ENCODE measurements at regions not wholly inside any gene's neighbourhood (a gene's known extent, or its start where the extent isn't known, plus 50 kb on each side); places are given as distances from the start of the nearest gene placed in this dataset.
"Not testable (repeated sequence)": the region's sequence is repeated elsewhere in the genome, so short reads cannot be mapped to it uniquely, and the experiment has no call there.

DNA sequence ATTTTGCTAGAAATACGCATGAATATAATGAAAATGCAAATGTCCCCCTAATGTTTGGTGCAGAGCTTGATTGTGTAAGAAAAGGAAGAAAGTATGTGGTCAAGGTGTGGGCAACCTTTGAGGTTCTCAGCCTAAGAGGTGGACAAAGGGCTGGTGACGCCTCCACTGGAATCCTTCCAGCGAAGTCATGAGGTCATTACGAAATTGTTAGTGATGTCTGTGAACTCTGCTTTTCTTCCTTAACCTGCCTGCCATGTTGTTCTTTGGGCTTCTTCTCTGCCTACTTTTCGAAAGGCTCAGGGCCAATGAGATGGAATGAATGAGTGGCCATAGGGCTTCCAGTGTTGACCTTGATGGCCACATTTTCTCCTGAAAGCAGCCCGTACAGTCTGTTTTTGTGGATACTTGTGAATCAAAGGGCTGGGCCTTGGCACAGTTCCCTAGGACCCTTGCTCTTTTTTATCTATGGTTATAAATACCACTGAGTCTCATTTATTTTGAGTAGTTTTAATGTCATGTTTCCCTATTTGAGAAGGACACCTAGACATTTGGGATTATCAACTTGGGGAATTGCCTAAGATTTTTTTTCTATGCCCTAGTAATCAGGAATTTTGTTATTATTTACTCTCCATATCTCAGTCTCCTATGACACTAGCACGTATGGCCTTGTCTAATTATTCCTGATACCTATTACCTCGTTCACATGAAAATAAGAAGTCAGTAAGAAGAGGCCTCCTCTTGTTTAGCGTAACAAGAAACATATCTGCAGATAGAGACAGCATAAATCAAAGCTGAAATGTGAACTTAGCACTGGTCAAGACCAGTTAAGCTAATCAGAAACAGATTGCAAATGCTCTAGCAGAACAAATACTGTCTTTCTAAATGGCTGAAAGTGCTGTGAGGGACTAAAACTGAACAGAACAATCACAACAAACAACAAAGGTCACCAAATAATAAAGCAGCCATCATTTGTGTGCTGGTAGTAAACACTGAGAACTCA, 334.6 kb downstream of the BCL2L11 start:
- DNase-seq; H3K79me1 ChIP-seq (ENCODE audit: low read length): not testable (repeated sequence)
- no CpG with 5 or more reads among the region's 9 CpGs for WGBS (ENCODE audit: extremely low coverage, insufficient coverage, low lambda C conversion rate)

DNA sequence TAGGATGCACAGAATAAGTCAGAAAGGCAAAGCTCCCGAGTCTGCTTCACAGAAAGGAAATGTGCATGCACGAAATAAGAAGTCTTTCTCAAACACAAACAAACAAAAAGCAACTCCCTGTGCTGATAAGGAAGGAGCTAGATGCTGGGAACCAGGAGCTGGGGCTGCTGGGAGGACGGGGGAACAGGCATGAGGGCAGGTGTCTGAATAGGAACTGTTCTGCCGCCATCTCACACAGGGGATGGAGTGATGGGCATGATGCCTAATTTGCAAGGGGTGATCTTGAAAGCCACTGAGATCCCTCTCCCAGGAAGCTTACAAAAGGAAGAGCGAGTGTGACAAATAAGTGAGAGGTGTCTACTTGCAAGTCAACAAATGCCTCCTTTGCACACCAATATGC, 336.5 kb downstream of the BCL2L11 start:
- no CpG with 5 or more reads among the region's 5 CpGs for WGBS (ENCODE audit: extremely low coverage, insufficient coverage, low lambda C conversion rate)
- H3K36me3 ChIP-seq (ENCODE audit: control insufficient read depth, insufficient read depth, low read length), result not testable (repeated sequence)

More for the DNA sequence above, 334.6 kb downstream of the BCL2L11 start:
- not testable (repeated sequence) for H3K4ac ChIP-seq (ENCODE audit: low read depth, low read length); H4K5ac ChIP-seq (ENCODE audit: low read length); H3K4me2 ChIP-seq (ENCODE audit: low read length); H3K4me3 ChIP-seq (ENCODE audit: low read length); H3K23ac ChIP-seq (ENCODE audit: low read length); H3K79me2 ChIP-seq (ENCODE audit: control insufficient read depth, insufficient read depth, low read length); H2BK120ac ChIP-seq (ENCODE audit: low read depth, low read length); H2AK5ac ChIP-seq (ENCODE audit: low read length); H2BK5ac ChIP-seq (ENCODE audit: low read length); H3K4me1 ChIP-seq (ENCODE audit: control insufficient read depth, low read depth, low read length); H3K56ac ChIP-seq (ENCODE audit: low read length); H2BK15ac ChIP-seq (replicated peaks; ENCODE audit: low read depth); H3K18ac ChIP-seq (ENCODE audit: low read length); H3K9ac ChIP-seq (ENCODE audit: low read length); H3K36me3 ChIP-seq (ENCODE audit: control insufficient read depth, insufficient read depth, low read length); H4K8ac ChIP-seq (ENCODE audit: low read depth, low read length); H3K27me3 ChIP-seq (ENCODE audit: insufficient read depth, low read length, poor library complexity); H3K27ac ChIP-seq (ENCODE audit: low read depth, low read length)

DNA sequence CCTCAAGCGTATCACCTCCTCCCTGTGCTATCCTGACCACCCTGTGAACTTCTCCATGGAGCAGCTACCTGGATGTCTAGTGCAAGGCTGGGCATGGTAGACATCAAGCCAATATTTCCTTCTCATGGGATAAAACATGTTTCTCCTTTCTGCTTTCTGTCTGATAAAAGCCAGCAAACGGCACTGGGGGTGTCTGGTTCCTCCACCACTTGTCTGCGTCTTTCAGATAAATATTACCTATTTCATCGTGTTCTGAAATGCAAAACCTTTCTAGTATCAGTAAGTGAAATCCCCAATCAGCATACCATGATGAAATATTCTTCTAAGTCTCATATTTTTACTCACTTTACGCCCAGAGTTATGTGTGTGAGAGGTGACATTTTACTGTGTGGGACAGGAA, 340.2 kb downstream of the BCL2L11 start:
- H2AK5ac ChIP-seq (ENCODE audit: low read length); H2BK5ac ChIP-seq (ENCODE audit: low read length); H3K4me1 ChIP-seq (ENCODE audit: control insufficient read depth, low read depth, low read length); H3K18ac ChIP-seq (ENCODE audit: low read length); H2BK15ac ChIP-seq (replicated peaks; ENCODE audit: low read depth); H3K27me3 ChIP-seq (ENCODE audit: insufficient read depth, low read length, poor library complexity); H3K27ac ChIP-seq (ENCODE audit: low read depth, low read length); H3K4me3 ChIP-seq (ENCODE audit: low read length); H4K5ac ChIP-seq (ENCODE audit: low read length); DNase-seq; H3K4me2 ChIP-seq (ENCODE audit: low read length); H4K8ac ChIP-seq (ENCODE audit: low read depth, low read length); H2BK120ac ChIP-seq (ENCODE audit: low read depth, low read length); H3K79me1 ChIP-seq (ENCODE audit: low read length); H3K9ac ChIP-seq (ENCODE audit: low read length); H3K4ac ChIP-seq (ENCODE audit: low read depth, low read length); H3K56ac ChIP-seq (ENCODE audit: low read length); H3K79me2 ChIP-seq (ENCODE audit: control insufficient read depth, insufficient read depth, low read length); H3K23ac ChIP-seq (ENCODE audit: low read length); H3K36me3 ChIP-seq (ENCODE audit: control insufficient read depth, insufficient read depth, low read length): not testable (repeated sequence)
- no CpG with 5 or more reads among the region's 5 CpGs for WGBS (ENCODE audit: extremely low coverage, insufficient coverage, low lambda C conversion rate)

More for the DNA sequence above, 336.5 kb downstream of the BCL2L11 start:
- not testable (repeated sequence) for H4K8ac ChIP-seq (ENCODE audit: low read depth, low read length); H3K4me3 ChIP-seq (ENCODE audit: low read length); H2BK120ac ChIP-seq (ENCODE audit: low read depth, low read length); H3K4me2 ChIP-seq (ENCODE audit: low read length); H3K23ac ChIP-seq (ENCODE audit: low read length); H3K79me2 ChIP-seq (ENCODE audit: control insufficient read depth, insufficient read depth, low read length); H4K5ac ChIP-seq (ENCODE audit: low read length); H3K79me1 ChIP-seq (ENCODE audit: low read length); H2BK15ac ChIP-seq (replicated peaks; ENCODE audit: low read depth); H3K4ac ChIP-seq (ENCODE audit: low read depth, low read length); H3K27me3 ChIP-seq (ENCODE audit: insufficient read depth, low read length, poor library complexity); H3K18ac ChIP-seq (ENCODE audit: low read length); H3K4me1 ChIP-seq (ENCODE audit: control insufficient read depth, low read depth, low read length); DNase-seq; H3K27ac ChIP-seq (ENCODE audit: low read depth, low read length); H3K56ac ChIP-seq (ENCODE audit: low read length); H2BK5ac ChIP-seq (ENCODE audit: low read length); H2AK5ac ChIP-seq (ENCODE audit: low read length); H3K9ac ChIP-seq (ENCODE audit: low read length)

DNA sequence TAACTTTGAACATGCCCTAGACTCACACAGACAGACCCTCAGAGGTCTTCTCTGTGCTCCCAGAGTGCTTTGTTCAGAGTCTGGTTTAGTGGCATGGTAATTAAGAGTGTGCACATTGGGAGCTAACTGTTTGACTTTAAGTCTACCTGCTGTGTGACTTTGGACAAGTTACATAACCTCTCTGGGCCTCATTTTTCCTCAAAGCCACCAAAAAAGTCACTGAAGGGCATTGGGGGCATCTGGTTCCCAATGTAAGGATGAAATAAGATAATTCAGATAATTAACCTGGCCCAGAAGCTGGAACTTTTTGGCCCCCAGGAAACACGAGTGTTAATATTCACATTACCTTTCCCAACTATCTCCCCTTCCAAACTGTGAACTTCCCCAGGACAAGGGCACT, 341.1 kb downstream of the BCL2L11 start:
- H3K79me2 ChIP-seq (ENCODE audit: control insufficient read depth, insufficient read depth, low read length); H3K23ac ChIP-seq (ENCODE audit: low read length); H3K4ac ChIP-seq (ENCODE audit: low read depth, low read length); H3K9ac ChIP-seq (ENCODE audit: low read length); H2BK120ac ChIP-seq (ENCODE audit: low read depth, low read length); H2AK5ac ChIP-seq (ENCODE audit: low read length); H3K4me2 ChIP-seq (ENCODE audit: low read length); H3K4me3 ChIP-seq (ENCODE audit: low read length); DNase-seq; H3K56ac ChIP-seq (ENCODE audit: low read length); H3K18ac ChIP-seq (ENCODE audit: low read length); H4K5ac ChIP-seq (ENCODE audit: low read length); H3K27ac ChIP-seq (ENCODE audit: low read depth, low read length); H3K4me1 ChIP-seq (ENCODE audit: control insufficient read depth, low read depth, low read length); H4K8ac ChIP-seq (ENCODE audit: low read depth, low read length); H3K79me1 ChIP-seq (ENCODE audit: low read length); H3K27me3 ChIP-seq (ENCODE audit: insufficient read depth, low read length, poor library complexity); H2BK15ac ChIP-seq (replicated peaks; ENCODE audit: low read depth); H2BK5ac ChIP-seq (ENCODE audit: low read length); H3K36me3 ChIP-seq (ENCODE audit: control insufficient read depth, insufficient read depth, low read length): not testable (repeated sequence)
- WGBS (ENCODE audit: extremely low coverage, insufficient coverage, low lambda C conversion rate), result no CpG with 5 or more reads among the region's 1 CpG

DNA sequence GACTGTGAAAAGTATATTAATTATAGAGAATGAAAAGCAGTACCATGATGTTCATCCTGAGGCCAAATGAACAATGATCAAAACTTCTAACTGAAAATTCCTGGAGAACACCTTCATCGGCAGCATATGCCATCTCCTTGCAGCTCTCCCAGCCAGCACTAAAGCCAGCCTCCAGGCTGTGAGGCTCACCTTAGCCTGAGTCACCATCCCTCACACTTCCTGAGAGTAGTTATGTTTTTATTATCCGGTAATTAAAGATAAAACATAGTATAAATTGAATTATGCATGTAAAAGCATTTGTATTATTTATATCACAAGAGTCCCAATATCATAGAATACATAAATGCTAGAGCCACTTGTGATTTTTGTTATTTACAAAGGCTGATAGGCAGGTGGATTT, 341.9 kb downstream of the BCL2L11 start:
- H3K18ac ChIP-seq (ENCODE audit: low read length); H3K4me2 ChIP-seq (ENCODE audit: low read length); H2AK5ac ChIP-seq (ENCODE audit: low read length); H3K4ac ChIP-seq (ENCODE audit: low read depth, low read length); H3K23ac ChIP-seq (ENCODE audit: low read length); DNase-seq; H3K27ac ChIP-seq (ENCODE audit: low read depth, low read length); H3K56ac ChIP-seq (ENCODE audit: low read length); H2BK5ac ChIP-seq (ENCODE audit: low read length); H2BK15ac ChIP-seq (replicated peaks; ENCODE audit: low read depth); H3K27me3 ChIP-seq (ENCODE audit: insufficient read depth, low read length, poor library complexity); H3K36me3 ChIP-seq (ENCODE audit: control insufficient read depth, insufficient read depth, low read length); H3K9ac ChIP-seq (ENCODE audit: low read length); H3K4me3 ChIP-seq (ENCODE audit: low read length); H4K5ac ChIP-seq (ENCODE audit: low read length); H3K79me1 ChIP-seq (ENCODE audit: low read length); H2BK120ac ChIP-seq (ENCODE audit: low read depth, low read length); H3K79me2 ChIP-seq (ENCODE audit: control insufficient read depth, insufficient read depth, low read length); H3K4me1 ChIP-seq (ENCODE audit: control insufficient read depth, low read depth, low read length); H4K8ac ChIP-seq (ENCODE audit: low read depth, low read length): not testable (repeated sequence)
- no CpG with 5 or more reads among the region's 2 CpGs for WGBS (ENCODE audit: extremely low coverage, insufficient coverage, low lambda C conversion rate)
